GM23338 (cell line): ENCODE measurements at regions not wholly inside any gene's neighbourhood (a gene's known extent, or its start where the extent isn't known, plus 50 kb on each side); places are given as distances from the start of the nearest gene placed in this dataset.

ENCODE experiments used
- EZH2phosphoT487 ChIP-seq: fragments of 200-600 bp; sonication (generic); IDR thresholded peaks from one replicate; pipeline ENCODE4 v1.8.1; 2018; ENCODE audit warnings: antibody characterized with exemption; ENCODE audit not compliant: unreplicated experiment
- POLR2AphosphoS5 ChIP-seq: IDR thresholded peaks from 2 replicates; pipeline ENCODE4 v1.6.1; 2016; ENCODE audit warnings: antibody characterized with exemption, low read depth

GRCh38 chr1:60769082-60769481 lies 313.3 kb upstream of the NFIA start:
- TF ChIP-seq POLR2AphosphoS5 (no peak), EZH2phosphoT487 (no peak)
